Activated CD4-positive, alpha-beta memory T cell treated with anti-CD3 and anti-CD28 coated beads, Interleukin-2, amount 10 ng/mL, durations not matched to agents 7 days and 5 days (primary cell): ENCODE measurements at regions not wholly inside any gene's neighbourhood (a gene's known extent, or its start where the extent isn't known, plus 50 kb on each side); places are given as distances from the start of the nearest gene placed in this dataset.
"Not testable (repeated sequence)": the region's sequence is repeated elsewhere in the genome, so short reads cannot be mapped to it uniquely, and the experiment has no call there.

ENCODE experiments used
- CTCF ChIA-PET: fragments of 350-600 bp; sonication (Branson Sonifier 250); formaldehyde crosslinking; loops from one replicate; lab custom pipeline; 2021; ENCODE audit warnings: antibody characterized with exemption, inconsistent platforms; lab: Charles Lee
- POLR2A ChIA-PET: fragments of 350-600 bp; sonication (Branson Sonifier 250); formaldehyde crosslinking; loops from one replicate; lab custom pipeline; 2021; ENCODE audit warnings: antibody characterized with exemption; lab: Charles Lee
- DNase-seq: peaks from one replicate; pipeline ENCODE4 v3.0.0-alpha.2; 2020
- H3K27ac Mint-ChIP-seq: one replicate; pipeline ENCODE4 v1.8.0; 2021; ENCODE audit warnings: mild to moderate bottlenecking, mixed read lengths
- H3K27me3 Mint-ChIP-seq: one replicate; pipeline ENCODE4 v1.8.0; 2021; ENCODE audit warnings: mixed read lengths
- H3K36me3 Mint-ChIP-seq: one replicate; pipeline ENCODE4 v1.8.0; 2021; ENCODE audit warnings: low read depth, mixed read lengths
- H3K4me1 Mint-ChIP-seq: one replicate; pipeline ENCODE4 v1.8.0; 2021; ENCODE audit warnings: mixed read lengths
- H3K4me3 Mint-ChIP-seq: one replicate; pipeline ENCODE4 v1.8.0; 2021; ENCODE audit warnings: mild to moderate bottlenecking, mixed read lengths
- H3K9me3 Mint-ChIP-seq: one replicate; pipeline ENCODE4 v1.8.0; 2021; ENCODE audit warnings: mixed read lengths

- ChIA-PET POLR2A (no interaction called here), CTCF (no interaction called here)
- no peaks in the 10 kb centered on the region for H3K4me1 Mint-ChIP-seq
- DNase-seq = no peak
- no peak overlapping the region for H3K27ac Mint-ChIP-seq
- peaks cover 7% of the 10 kb centered on the region for H3K27me3 Mint-ChIP-seq
- no peak overlapping the region for H3K4me3 Mint-ChIP-seq
- H3K36me3 Mint-ChIP-seq = no peaks in the 10 kb centered on the region
- H3K9me3 Mint-ChIP-seq = peaks cover 7% of the 10 kb centered on the region
These were observed 112.1 kb upstream of the DNAH14 start for GRCh38 chr1:224817382-224817781.

- DNase-seq = no peak
- ChIA-PET CTCF (no interaction called here), POLR2A (no interaction called here)
- H3K9me3 Mint-ChIP-seq = peaks cover 7% of the 10 kb centered on the region
- H3K4me1 Mint-ChIP-seq = no peaks in the 10 kb centered on the region
- H3K4me3 Mint-ChIP-seq = no peak overlapping the region
- H3K27me3 Mint-ChIP-seq = peaks cover 7% of the 10 kb centered on the region
- no peaks in the 10 kb centered on the region for H3K36me3 Mint-ChIP-seq
- H3K27ac Mint-ChIP-seq = no peak overlapping the region
These were observed 109.6 kb upstream of the DNAH14 start for GRCh38 chr1:224819861-224820260.

GRCh38 chr1:224820341-224820740 is 109.1 kb upstream of the DNAH14 start:
- Mint-ChIP-seq H3K4me3 (no peak overlapping the region), H3K27ac (no peak overlapping the region), H3K36me3 (no peaks in the 10 kb centered on the region), H3K4me1 (no peaks in the 10 kb centered on the region), H3K9me3 (peaks cover 7% of the 10 kb centered on the region), H3K27me3 (peaks cover 12% of the 10 kb centered on the region)
- no peak for DNase-seq
- ChIA-PET CTCF (no interaction called here), POLR2A (no interaction called here)

- H3K4me3 Mint-ChIP-seq, DNase-seq, H3K4me1 Mint-ChIP-seq, POLR2A ChIA-PET, H3K36me3 Mint-ChIP-seq, H3K27ac Mint-ChIP-seq, CTCF ChIA-PET, H3K9me3 Mint-ChIP-seq: not testable (repeated sequence)
- peaks cover 15% of the 10 kb centered on the region for H3K27me3 Mint-ChIP-seq
These were observed 107.7 kb upstream of the DNAH14 start for GRCh38 chr1:224821751-224822150.

- Mint-ChIP-seq H3K27me3 (peaks cover 25% of the 10 kb centered on the region), H3K4me3 (no peak overlapping the region), H3K27ac (no peak overlapping the region), H3K4me1 (no peaks in the 10 kb centered on the region), H3K9me3 (peaks cover 7% of the 10 kb centered on the region), H3K36me3 (no peaks in the 10 kb centered on the region)
- POLR2A ChIA-PET = no interaction called here
- CTCF ChIA-PET = no interaction called here
- DNase-seq = no peak
These were observed 103.9 kb upstream of the DNAH14 start for GRCh38 chr1:224825525-224826000.

GRCh38 chr1:224828691-224829090 is 100.8 kb upstream of the DNAH14 start:
- Mint-ChIP-seq H3K27ac (no peak overlapping the region), H3K4me3 (no peak overlapping the region), H3K36me3 (no peaks in the 10 kb centered on the region), H3K27me3 (peaks cover 29% of the 10 kb centered on the region), H3K4me1 (no peaks in the 10 kb centered on the region), H3K9me3 (no peaks in the 10 kb centered on the region)
- ChIA-PET POLR2A (no interaction called here), CTCF (interaction anchor here (1.2 kb wide), 1 partner anchor 94 kb away, joined by 3 read pairs; no protein-coding TSS in a partner anchor)
- no peak for DNase-seq

GRCh38 chr1:224831501-224831900 is 98.0 kb upstream of the DNAH14 start:
- DNase-seq = no peak
- H3K4me3 Mint-ChIP-seq = no peak overlapping the region
- no peaks in the 10 kb centered on the region for H3K9me3 Mint-ChIP-seq
- peaks cover 21% of the 10 kb centered on the region for H3K27me3 Mint-ChIP-seq
- H3K27ac Mint-ChIP-seq = no peak overlapping the region
- CTCF ChIA-PET = no interaction called here
- no peaks in the 10 kb centered on the region for H3K4me1 Mint-ChIP-seq
- no peaks in the 10 kb centered on the region for H3K36me3 Mint-ChIP-seq
- POLR2A ChIA-PET = no interaction called here

GRCh38 chr1:224839648-224840300 is 89.7 kb upstream of the DNAH14 start:
- H3K36me3 Mint-ChIP-seq, DNase-seq, H3K4me3 Mint-ChIP-seq, H3K4me1 Mint-ChIP-seq, H3K27me3 Mint-ChIP-seq, H3K27ac Mint-ChIP-seq, H3K9me3 Mint-ChIP-seq, POLR2A ChIA-PET: not testable (repeated sequence)
- CTCF ChIA-PET = interaction anchor here (1.4 kb wide), 1 partner anchor 12 kb away, joined by 3 read pairs; no protein-coding TSS in a partner anchor

- H3K36me3 Mint-ChIP-seq, H3K27me3 Mint-ChIP-seq, H3K4me3 Mint-ChIP-seq, H3K27ac Mint-ChIP-seq, DNase-seq, H3K4me1 Mint-ChIP-seq, POLR2A ChIA-PET, H3K9me3 Mint-ChIP-seq: not testable (repeated sequence)
- CTCF ChIA-PET = interaction anchor here (0.9 kb wide), 1 partner anchor 36 kb away, joined by 3 read pairs; no protein-coding TSS in a partner anchor
These were observed 87.7 kb upstream of the DNAH14 start for GRCh38 chr1:224841803-224842202.

GRCh38 chr1:224846119-224846907 is 83.2 kb upstream of the DNAH14 start:
- CTCF ChIA-PET = no interaction called here
- Mint-ChIP-seq H3K9me3 (no peaks in the 10 kb centered on the region), H3K36me3 (no peaks in the 10 kb centered on the region), H3K4me3 (no peak overlapping the region), H3K4me1 (no peaks in the 10 kb centered on the region), H3K27ac (no peak overlapping the region), H3K27me3 (no peaks in the 10 kb centered on the region)
- DNase-seq = no peak
- POLR2A ChIA-PET = no interaction called here

- CTCF ChIA-PET = interaction anchor here (0.6 to 7.9 kb wide), 12 partner anchors 10 to 393 kb away, joined by 3 to 112 read pairs (median 4); no protein-coding TSS in a partner anchor
- no peak for DNase-seq
These were observed 79.0 kb upstream of the DNAH14 start for GRCh38 chr1:224850446-224850845.

GRCh38 chr1:224851210-224851847 is 78.1 kb upstream of the DNAH14 start:
- no peak overlapping the region for H3K27ac Mint-ChIP-seq
- CTCF ChIA-PET = interaction anchor here (0.6 to 7.9 kb wide), 24 partner anchors 10 to 394 kb away, joined by 3 to 112 read pairs (median 4); partner anchors contain the start of gene CNIH3
- DNase-seq = peak; percentile 63
- H3K9me3 Mint-ChIP-seq = no peaks in the 10 kb centered on the region
- peaks cover 8% of the 10 kb centered on the region for H3K27me3 Mint-ChIP-seq
- no peak overlapping the region for H3K4me3 Mint-ChIP-seq
- POLR2A ChIA-PET = interaction anchor here (1.0 kb wide), 1 partner anchor 338 kb away, joined by 3 read pairs; no protein-coding TSS in a partner anchor
- H3K4me1 Mint-ChIP-seq = no peaks in the 10 kb centered on the region
- no peaks in the 10 kb centered on the region for H3K36me3 Mint-ChIP-seq

More at GRCh38 chr1:224850446-224850845, 79.0 kb upstream of the DNAH14 start:
- POLR2A ChIA-PET = interaction anchor here (1.0 kb wide), 1 partner anchor 338 kb away, joined by 3 read pairs; no protein-coding TSS in a partner anchor
- H3K27ac Mint-ChIP-seq = no peak overlapping the region
- H3K9me3 Mint-ChIP-seq = no peaks in the 10 kb centered on the region
- H3K36me3 Mint-ChIP-seq = no peaks in the 10 kb centered on the region
- H3K4me1 Mint-ChIP-seq = no peaks in the 10 kb centered on the region
- H3K27me3 Mint-ChIP-seq = peaks cover 8% of the 10 kb centered on the region
- no peak overlapping the region for H3K4me3 Mint-ChIP-seq

GRCh38 chr1:224851848-224852261 is 77.6 kb upstream of the DNAH14 start:
- ChIA-PET CTCF (interaction anchor here (0.6 to 7.9 kb wide), 20 partner anchors 10 to 395 kb away, joined by 3 to 112 read pairs (median 4); partner anchors contain the start of gene CNIH3), POLR2A (no interaction called here)
- Mint-ChIP-seq H3K27me3 (peaks cover 8% of the 10 kb centered on the region), H3K9me3 (no peaks in the 10 kb centered on the region), H3K4me3 (no peak overlapping the region), H3K4me1 (no peaks in the 10 kb centered on the region), H3K27ac (no peak overlapping the region), H3K36me3 (no peaks in the 10 kb centered on the region)
- DNase-seq = no peak
